ENCODE measurements at regions not wholly inside any gene's neighbourhood (a gene's known extent, or its start where the extent isn't known, plus 50 kb on each side); places are given as distances from the start of the nearest gene placed in this dataset.

GRCh38 chr7:106384373-106384772 lies 99.6 kb upstream of the NAMPT start:
- no peak for TF ChIP-seq ZNF274 (IDR thresholded peaks at IDR 0.05; ENCODE audit: low read depth, low read length)
- H3K4me3 ChIP-seq (ENCODE audit: low read length): no peak overlapping the region

GRCh38 chr7:106382929-106383328 lies 98.1 kb upstream of the NAMPT start:
- no peak for TF ChIP-seq ZNF274 (IDR thresholded peaks at IDR 0.05; ENCODE audit: low read depth, low read length)
- H3K4me3 ChIP-seq (ENCODE audit: low read length): no peak overlapping the region

DNA sequence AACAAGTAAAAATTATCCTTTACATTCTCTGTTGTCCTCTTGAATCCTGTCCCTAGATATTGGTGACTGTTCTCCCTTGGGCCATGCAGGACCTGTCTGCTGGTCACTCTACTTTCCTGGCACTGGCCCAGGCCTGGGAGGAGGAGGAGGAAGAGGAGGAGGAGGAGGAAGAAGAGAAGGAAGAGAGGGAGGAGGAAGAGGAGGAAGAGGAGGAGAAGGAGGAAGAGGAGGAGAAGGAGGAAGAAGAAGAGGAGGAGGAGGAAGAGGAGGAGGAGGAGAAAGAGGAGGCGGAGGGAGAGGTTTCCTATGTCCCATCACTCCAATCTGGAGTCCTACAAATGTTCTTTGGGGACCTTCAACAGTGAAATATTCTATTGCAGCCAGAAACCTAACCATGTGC lies 97.3 kb upstream of the NAMPT start:
- no peak overlapping the region for H3K4me3 ChIP-seq (ENCODE audit: low read length)
- no peak for TF ChIP-seq ZNF274 (IDR thresholded peaks at IDR 0.05; ENCODE audit: low read depth, low read length)

- no peak for TF ChIP-seq ZNF274 (IDR thresholded peaks at IDR 0.05; ENCODE audit: low read depth, low read length)
- H3K4me3 ChIP-seq (ENCODE audit: low read length): no peak overlapping the region
These were observed 96.5 kb upstream of the NAMPT start for GRCh38 chr7:106381252-106381651.

- no peak overlapping the region for H3K4me3 ChIP-seq (ENCODE audit: low read length)
- no peak for TF ChIP-seq ZNF274 (IDR thresholded peaks at IDR 0.05; ENCODE audit: low read depth, low read length)
These were observed 93.1 kb upstream of the NAMPT start for GRCh38 chr7:106377847-106378361.

DNA sequence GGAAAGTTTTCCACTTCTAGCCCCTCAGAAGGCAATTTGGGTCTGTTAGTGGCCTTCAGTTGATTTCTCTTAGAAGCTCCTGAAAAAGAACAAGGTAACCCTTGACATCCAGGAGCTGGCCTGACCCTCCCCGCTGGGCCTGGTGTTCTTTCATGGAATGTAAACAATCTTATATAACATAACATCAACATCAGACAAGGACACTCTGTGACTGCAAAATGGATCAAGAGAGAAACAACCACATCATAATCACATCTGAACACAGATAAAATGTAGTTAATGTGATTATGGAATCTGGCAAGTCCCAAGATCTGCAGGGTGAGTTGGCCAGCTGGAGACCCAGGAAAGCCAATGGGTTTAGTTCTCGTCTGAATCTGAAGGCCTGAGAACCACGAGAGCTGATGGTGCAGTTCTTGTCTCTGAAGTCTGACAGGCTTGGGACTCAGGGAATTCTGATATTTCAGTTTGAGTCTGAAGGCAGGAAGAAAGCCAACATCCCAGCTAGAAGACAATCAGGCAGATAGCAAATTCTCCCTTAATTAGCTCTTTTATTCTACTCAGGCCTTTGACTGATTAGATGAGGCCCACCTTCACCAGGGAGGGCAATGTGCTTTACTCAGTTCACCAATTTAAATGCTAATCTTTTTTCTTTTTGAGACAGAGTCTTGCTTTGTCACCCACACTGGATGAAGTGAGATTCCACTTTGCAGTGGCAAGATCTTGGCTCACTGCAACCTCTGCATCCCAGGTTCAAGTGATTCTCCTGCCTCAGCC lies 91.4 kb upstream of the NAMPT start:
- H3K4me3 ChIP-seq (ENCODE audit: low read length): no peak overlapping the region
- no peak for TF ChIP-seq ZNF274 (IDR thresholded peaks at IDR 0.05; ENCODE audit: low read depth, low read length)

- no peak overlapping the region for H3K4me3 ChIP-seq (ENCODE audit: low read length)
- TF ChIP-seq ZNF274 (IDR thresholded peaks at IDR 0.05; ENCODE audit: low read depth, low read length): no peak
These were observed 90.7 kb upstream of the NAMPT start for GRCh38 chr7:106375499-106375898.

- no peak for TF ChIP-seq ZNF274 (IDR thresholded peaks at IDR 0.05; ENCODE audit: low read depth, low read length)
These were observed 89.7 kb upstream of the NAMPT start for GRCh38 chr7:106374437-106374836.

GRCh38 chr7:106372595-106373318 lies 88.0 kb upstream of the NAMPT start:
- H3K4me3 ChIP-seq (ENCODE audit: low read length): no peak overlapping the region
- TF ChIP-seq ZNF274 (IDR thresholded peaks at IDR 0.05; ENCODE audit: low read depth, low read length): no peak

More at GRCh38 chr7:106374437-106374836, 89.7 kb upstream of the NAMPT start:
- no peak overlapping the region for H3K4me3 ChIP-seq (ENCODE audit: low read length)

- no peak overlapping the region for H3K4me3 ChIP-seq (ENCODE audit: low read length)
- no peak for TF ChIP-seq ZNF274 (IDR thresholded peaks at IDR 0.05; ENCODE audit: low read depth, low read length)
These were observed 87.3 kb upstream of the NAMPT start for GRCh38 chr7:106372126-106372525.

DNA sequence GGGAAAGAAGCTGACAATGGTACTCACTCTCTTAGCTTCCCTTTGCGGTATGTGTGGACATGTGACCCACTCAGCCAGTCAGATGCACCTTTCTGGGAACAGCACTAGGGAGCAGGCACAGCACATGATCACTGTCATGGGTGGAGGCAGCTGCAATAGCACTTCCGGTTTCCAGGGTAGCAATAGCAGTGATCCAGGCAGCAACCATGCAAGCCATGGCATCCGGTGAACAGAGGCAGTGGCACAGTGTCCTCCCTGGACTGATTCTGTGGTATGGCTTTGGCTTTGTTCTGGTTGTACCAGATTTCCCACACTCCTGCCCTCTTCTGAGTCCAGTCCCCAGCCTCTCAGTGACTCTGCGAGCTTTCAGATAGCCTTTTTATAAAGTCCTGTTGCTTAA lies 86.8 kb upstream of the NAMPT start:
- no peak for TF ChIP-seq ZNF274 (IDR thresholded peaks at IDR 0.05; ENCODE audit: low read depth, low read length)
- H3K4me3 ChIP-seq (ENCODE audit: low read length): no peak overlapping the region

DNA sequence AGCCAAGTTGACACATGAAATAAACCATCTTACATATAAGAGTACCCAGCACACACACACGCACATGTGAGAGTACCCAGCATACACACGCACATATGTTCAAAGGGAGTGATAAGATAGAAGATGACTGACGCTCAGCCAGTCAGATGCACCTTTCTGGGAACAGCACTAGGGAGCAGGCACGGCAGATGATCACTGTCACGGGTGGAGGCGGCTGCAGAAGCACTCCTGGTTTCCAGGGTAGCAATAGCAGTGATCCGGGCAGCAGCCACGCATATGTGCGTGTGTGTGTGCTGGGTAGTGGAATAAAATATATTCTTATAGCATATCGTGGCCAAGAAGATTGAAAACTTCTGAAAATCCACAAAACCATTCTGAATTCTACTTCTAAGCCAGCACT lies 85.8 kb upstream of the NAMPT start:
- TF ChIP-seq ZNF274 (IDR thresholded peaks at IDR 0.05; ENCODE audit: low read depth, low read length): no peak
- no peak overlapping the region for H3K4me3 ChIP-seq (ENCODE audit: low read length)

DNA sequence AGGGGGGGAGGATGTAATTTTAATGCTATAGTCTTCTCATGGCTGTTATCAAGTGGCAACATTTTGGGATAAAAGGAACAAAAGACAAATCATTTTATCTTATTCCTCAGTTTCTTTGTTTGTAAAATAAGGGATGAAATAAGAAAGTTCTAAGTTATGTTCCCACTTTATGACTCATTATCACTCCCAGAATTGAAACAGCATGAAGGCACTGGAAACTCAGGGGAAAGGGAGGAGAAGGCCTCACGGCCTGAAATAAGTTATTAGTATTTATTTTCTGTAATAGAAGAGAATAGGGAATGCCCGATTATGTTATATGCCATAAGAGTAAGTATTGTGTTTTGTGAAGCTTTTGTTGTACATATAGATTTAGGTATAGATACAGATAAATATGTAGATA lies 85.0 kb upstream of the NAMPT start:
- H3K4me3 ChIP-seq (ENCODE audit: low read length): no peak overlapping the region
- TF ChIP-seq ZNF274 (IDR thresholded peaks at IDR 0.05; ENCODE audit: low read depth, low read length): no peak

- TF ChIP-seq ZNF274 (IDR thresholded peaks at IDR 0.05; ENCODE audit: low read depth, low read length): no peak
These were observed 84.6 kb upstream of the NAMPT start for GRCh38 chr7:106369352-106369751.

DNA sequence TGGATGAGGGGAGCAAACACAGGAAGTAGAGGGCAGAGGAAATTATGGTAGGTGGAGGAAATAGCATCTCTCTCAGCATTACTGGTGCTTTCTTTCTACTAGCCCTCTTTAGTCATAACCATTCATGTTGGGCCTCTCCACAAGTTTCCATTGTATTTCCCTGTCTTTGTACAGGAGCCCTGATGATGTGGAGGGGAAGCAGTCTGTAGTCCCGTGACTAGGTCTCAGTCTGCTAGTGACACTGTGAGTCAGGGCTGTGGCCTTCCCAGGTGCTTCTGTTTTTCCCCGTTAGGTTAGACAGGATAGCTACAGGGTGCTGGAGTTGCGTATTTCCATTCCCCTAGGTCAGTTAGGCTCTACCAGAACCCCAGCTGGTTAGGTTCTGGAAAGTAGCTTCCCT lies 82.9 kb upstream of the NAMPT start:
- no peak overlapping the region for H3K4me3 ChIP-seq (ENCODE audit: low read length)
- TF ChIP-seq ZNF274 (IDR thresholded peaks at IDR 0.05; ENCODE audit: low read depth, low read length): no peak

More at GRCh38 chr7:106369352-106369751, 84.6 kb upstream of the NAMPT start:
- H3K4me3 ChIP-seq (ENCODE audit: low read length): no peak overlapping the region

Measured in GM08714 (cell line).